ENCODE measurements at regions not wholly inside any gene's neighbourhood (a gene's known extent, or its start where the extent isn't known, plus 50 kb on each side); places are given as distances from the start of the nearest gene placed in this dataset.

- no peak for TF ChIP-seq CTCF (IDR thresholded peaks at IDR 0.05; ENCODE audit: borderline replicate concordance, extremely low read depth, insufficient read depth)
- Histone ChIP-seq H3K4me3 (ENCODE audit: low read length in 3 of 3) (no peak overlapping the region), H3K27ac (ENCODE audit: low read depth in 2 of 2, low read length in 2 of 2) (no peak overlapping the region), H3K27me3 (ENCODE audit: control insufficient read depth, insufficient read depth, low read length) (no peaks in the 10 kb centered on the region), H3K9me3 (ENCODE audit: control insufficient read depth in 2 of 3, insufficient read depth in 1 of 3, low read length in 3 of 3) (no peaks in the 10 kb centered on the region), H3K9ac (ENCODE audit: low read length in 3 of 3) (no peak overlapping the region), H3K4me1 (ENCODE audit: control insufficient read depth in 2 of 3, insufficient read depth in 2 of 3, low read depth in 1 of 3, low read length in 3 of 3) (peaks cover 0 to 3% (median 0%) of the 10 kb centered on the region in 3 donors), H3K36me3 (ENCODE audit: control insufficient read depth in 2 of 3, insufficient read depth in 3 of 3, low read length in 3 of 3) (no peaks in the 10 kb centered on the region)
- intact Hi-C loops (cut with DNase I): no loop called here
- FAIRE-seq: no peak
- DNase-seq: peak in 2 of 5 donors; percentile 74 to 93
These were observed 140.9 kb upstream of the SPEF2 start for GRCh38 chr5:35476797-35477196.

GRCh38 chr5:35476036-35476435 lies 141.6 kb upstream of the SPEF2 start:
- Histone ChIP-seq H3K9me3 (ENCODE audit: control insufficient read depth in 2 of 3, insufficient read depth in 1 of 3, low read length in 3 of 3) (no peaks in the 10 kb centered on the region), H3K9ac (ENCODE audit: low read length in 3 of 3) (no peak overlapping the region), H3K27me3 (ENCODE audit: control insufficient read depth, insufficient read depth, low read length) (no peaks in the 10 kb centered on the region), H3K36me3 (ENCODE audit: control insufficient read depth in 2 of 3, insufficient read depth in 3 of 3, low read length in 3 of 3) (no peaks in the 10 kb centered on the region), H3K4me1 (ENCODE audit: control insufficient read depth in 2 of 3, insufficient read depth in 2 of 3, low read depth in 1 of 3, low read length in 3 of 3) (peaks cover 0 to 3% (median 0%) of the 10 kb centered on the region in 3 donors), H3K4me3 (ENCODE audit: low read length in 3 of 3) (no peak overlapping the region), H3K27ac (ENCODE audit: low read depth in 2 of 2, low read length in 2 of 2) (no peak overlapping the region)
- intact Hi-C loops (cut with DNase I): no loop called here
- DNase-seq (no peak), FAIRE-seq (no peak)
- TF ChIP-seq CTCF (IDR thresholded peaks at IDR 0.05; ENCODE audit: borderline replicate concordance, extremely low read depth, insufficient read depth): no peak

GRCh38 chr5:35473589-35473988 lies 144.1 kb upstream of the SPEF2 start:
- TF ChIP-seq CTCF (IDR thresholded peaks at IDR 0.05; ENCODE audit: borderline replicate concordance, extremely low read depth, insufficient read depth): no peak
- Histone ChIP-seq H3K27me3 (ENCODE audit: control insufficient read depth, insufficient read depth, low read length) (no peaks in the 10 kb centered on the region), H3K9me3 (ENCODE audit: control insufficient read depth in 2 of 3, insufficient read depth in 1 of 3, low read length in 3 of 3) (no peaks in the 10 kb centered on the region), H3K4me3 (ENCODE audit: low read length in 3 of 3) (no peak overlapping the region), H3K36me3 (ENCODE audit: control insufficient read depth in 2 of 3, insufficient read depth in 3 of 3, low read length in 3 of 3) (no peaks in the 10 kb centered on the region), H3K27ac (ENCODE audit: low read depth in 2 of 2, low read length in 2 of 2) (no peak overlapping the region), H3K4me1 (ENCODE audit: control insufficient read depth in 2 of 3, insufficient read depth in 2 of 3, low read depth in 1 of 3, low read length in 3 of 3) (no peaks in the 10 kb centered on the region), H3K9ac (ENCODE audit: low read length in 3 of 3) (no peak overlapping the region)
- intact Hi-C loops (cut with DNase I): no loop called here
- DNase-seq: no peak
- FAIRE-seq: no peak

GRCh38 chr5:35470866-35471265 lies 146.8 kb upstream of the SPEF2 start:
- no peak overlapping the region for H3K9ac ChIP-seq (ENCODE audit: low read length in 3 of 3)
- H3K27me3 ChIP-seq (ENCODE audit: control insufficient read depth, insufficient read depth, low read length): no peaks in the 10 kb centered on the region
- H3K4me3 ChIP-seq (ENCODE audit: low read length in 3 of 3): no peak overlapping the region
- no peaks in the 10 kb centered on the region for H3K4me1 ChIP-seq (ENCODE audit: control insufficient read depth in 2 of 3, insufficient read depth in 2 of 3, low read depth in 1 of 3, low read length in 3 of 3)
- H3K36me3 ChIP-seq (ENCODE audit: control insufficient read depth in 2 of 3, insufficient read depth in 3 of 3, low read length in 3 of 3): no peaks in the 10 kb centered on the region
- DNase-seq (no peak), FAIRE-seq (no peak)
- no peak for TF ChIP-seq CTCF (IDR thresholded peaks at IDR 0.05; ENCODE audit: borderline replicate concordance, extremely low read depth, insufficient read depth)
- no peak overlapping the region for H3K27ac ChIP-seq (ENCODE audit: low read depth in 2 of 2, low read length in 2 of 2)
- no peaks in the 10 kb centered on the region for H3K9me3 ChIP-seq (ENCODE audit: control insufficient read depth in 2 of 3, insufficient read depth in 1 of 3, low read length in 3 of 3)
- intact Hi-C loops (cut with DNase I): no loop called here
